OCI-LY1 (cell line): ENCODE measurements at regions not wholly inside any gene's neighbourhood (a gene's known extent, or its start where the extent isn't known, plus 50 kb on each side); places are given as distances from the start of the nearest gene placed in this dataset.

Experiments used
- H2AFZ ChIP-seq: fragments of 200-600 bp; sonication (generic), shearing (Covaris generic); 2 replicates; pipeline ENCODE4 v1.6.0; 2014; ENCODE audit warnings: antibody characterized with exemption, mild to moderate bottlenecking, low read length
- H3F3A ChIP-seq: fragments of 200-600 bp; sonication (generic), shearing (Covaris generic); 2 replicates; pipeline ENCODE4 v1.6.0; 2014; ENCODE audit warnings: mild to moderate bottlenecking, antibody characterized with exemption, low read length, moderate library complexity; ENCODE audit not compliant: insufficient read depth
- H3K27ac ChIP-seq: fragments of 200-600 bp; sonication (generic); 2 replicates; pipeline ENCODE4 v1.5.1; 2014; ENCODE audit warnings: low read length, mixed run types, mild to moderate bottlenecking, low read depth; ENCODE audit not compliant: poor library complexity, severe bottlenecking
- H3K27me3 ChIP-seq: fragments of 200-600 bp; sonication (generic); 2 replicates; pipeline ENCODE4 v1.6.0; 2014; ENCODE audit warnings: antibody characterized with exemption, mild to moderate bottlenecking, low read length, moderate library complexity; ENCODE audit not compliant: insufficient read depth
- H3K36me3 ChIP-seq: fragments of 200-600 bp; sonication (generic); 2 replicates; pipeline ENCODE4 v1.6.1; 2014; ENCODE audit warnings: mild to moderate bottlenecking, antibody characterized with exemption, low read length, moderate library complexity, mixed read lengths; ENCODE audit not compliant: insufficient read depth
- H3K4me1 ChIP-seq: fragments of 200-600 bp; sonication (generic); 2 replicates; pipeline ENCODE4 v1.5.1; 2014; ENCODE audit warnings: mild to moderate bottlenecking, low read length, moderate library complexity; ENCODE audit not compliant: insufficient read depth, severe bottlenecking
- H3K4me2 ChIP-seq: fragments of 200-600 bp; sonication (generic), shearing (Covaris generic); 2 replicates; pipeline ENCODE4 v1.6.1; 2014; ENCODE audit warnings: low read length
- H3K4me3 ChIP-seq: fragments of 200-600 bp; sonication (generic); 2 replicates; pipeline ENCODE4 v1.5.1; 2014; ENCODE audit warnings: low read length, low read depth, mild to moderate bottlenecking, mixed read lengths; ENCODE audit not compliant: poor library complexity, severe bottlenecking
- H3K79me2 ChIP-seq: fragments of 200-600 bp; shearing (Covaris generic); 2 replicates; pipeline ENCODE4 v1.6.1; 2016; ENCODE audit warnings: mixed run types, low read length, mixed read lengths; ENCODE audit not compliant: insufficient read depth
- H3K9ac ChIP-seq: fragments of 200-600 bp; sonication (generic), shearing (Covaris generic); 2 replicates; pipeline ENCODE4 v1.6.1; 2014; ENCODE audit warnings: mild to moderate bottlenecking, low read length, mixed read lengths
- H3K9me2 ChIP-seq: fragments of 200-600 bp; sonication (generic), shearing (Covaris generic); 2 replicates; pipeline ENCODE4 v1.6.1; 2014; ENCODE audit warnings: low read depth, mild to moderate bottlenecking, low read length, mixed read lengths
- H3K9me3 ChIP-seq: fragments of 200-600 bp; shearing (Covaris generic); 2 replicates; pipeline ENCODE4 v1.6.1; 2014; ENCODE audit warnings: low read length, mixed read lengths
- H4K20me1 ChIP-seq: fragments of 200-600 bp; sonication (generic), shearing (Covaris generic); 2 replicates; pipeline ENCODE4 v1.6.0; 2016; ENCODE audit warnings: mild to moderate bottlenecking, low read length; ENCODE audit not compliant: insufficient read depth
- CTCF ChIP-seq: fragments of 200-600 bp; sonication (generic), shearing (Covaris generic); IDR thresholded peaks from 2 replicates; pipeline ENCODE4 v1.5.1; 2017; ENCODE audit warnings: mild to moderate bottlenecking, antibody characterized with exemption, low read length, moderate library complexity, mixed read lengths
- EZH2 ChIP-seq: fragments of 200-600 bp; sonication (generic), shearing (Covaris generic); IDR thresholded peaks from 2 replicates; pipeline ENCODE4 v1.8.0; 2017; ENCODE audit warnings: borderline replicate concordance, mixed run types, mild to moderate bottlenecking, antibody characterized with exemption, low read length, moderate library complexity, mixed read lengths

- Histone ChIP-seq H3K9me3 (no peaks in the 10 kb centered on the region), H2AFZ (no peak overlapping the region), H3K4me2 (no peak overlapping the region), H3K36me3 (no peaks in the 10 kb centered on the region), H3K4me3 (no peak overlapping the region), H4K20me1 (no peaks in the 10 kb centered on the region), H3K4me1 (no peaks in the 10 kb centered on the region), H3K27ac (no peak overlapping the region), H3K27me3 (no peaks in the 10 kb centered on the region), H3K79me2 (no peaks in the 10 kb centered on the region), H3K9ac (no peak overlapping the region), H3F3A (no peaks in the 10 kb centered on the region), H3K9me2 (no peaks in the 10 kb centered on the region)
- no peak for TF ChIP-seq EZH2
- no peak for TF ChIP-seq CTCF
Observed at GRCh38 chr3:59138966-59139365, 89.1 kb upstream of the CFAP20DC start.

GRCh38 chr3:59137415-59137814 is 87.6 kb upstream of the CFAP20DC start:
- Histone ChIP-seq H3K4me1 (no peaks in the 10 kb centered on the region), H3K9me2 (no peaks in the 10 kb centered on the region), H3K27me3 (no peaks in the 10 kb centered on the region), H3K79me2 (no peaks in the 10 kb centered on the region), H3F3A (no peaks in the 10 kb centered on the region), H3K27ac (no peak overlapping the region), H2AFZ (no peak overlapping the region), H3K9ac (no peak overlapping the region), H3K9me3 (no peaks in the 10 kb centered on the region), H4K20me1 (no peaks in the 10 kb centered on the region), H3K4me2 (no peak overlapping the region), H3K4me3 (no peak overlapping the region), H3K36me3 (no peaks in the 10 kb centered on the region)
- TF ChIP-seq CTCF (no peak), EZH2 (no peak)

- Histone ChIP-seq H3K27ac (no peak overlapping the region), H3K4me2 (no peak overlapping the region), H3K27me3 (no peaks in the 10 kb centered on the region), H3K9me3 (no peaks in the 10 kb centered on the region), H3K9me2 (no peaks in the 10 kb centered on the region), H3K79me2 (no peaks in the 10 kb centered on the region), H3F3A (no peaks in the 10 kb centered on the region), H2AFZ (no peak overlapping the region), H3K9ac (no peak overlapping the region), H4K20me1 (no peaks in the 10 kb centered on the region), H3K4me1 (no peaks in the 10 kb centered on the region), H3K36me3 (no peaks in the 10 kb centered on the region), H3K4me3 (no peak overlapping the region)
- TF ChIP-seq CTCF = no peak
- no peak for TF ChIP-seq EZH2
Observed at GRCh38 chr3:59136081-59136480, 86.3 kb upstream of the CFAP20DC start.
